ENCODE measurements at regions not wholly inside any gene's neighbourhood (a gene's known extent, or its start where the extent isn't known, plus 50 kb on each side); places are given as distances from the start of the nearest gene placed in this dataset.

- no peak overlapping the region for H2AFZ ChIP-seq (replicated peaks; ENCODE audit: low read length, poor library complexity)
- H3K27ac ChIP-seq (ENCODE audit: insufficient read depth, low read length): peak overlapping the region; percentile 95
- peak; percentile 59; the same call in 1 of the 2 replicates for TF ChIP-seq BHLHE40 (IDR thresholded peaks at IDR 0.05; ENCODE audit: low read depth, low read length)
- TF ChIP-seq SMC3 (IDR thresholded peaks at IDR 0.05; ENCODE audit: low read depth, low read length): no peak
- peaks cover 21% of the 10 kb centered on the region for H3K4me1 ChIP-seq (ENCODE audit: control insufficient read depth, insufficient read depth, low read length)
- intact Hi-C loops (cut with micrococcal nuclease): no loop called here
- no peak overlapping the region for H3K4me3 ChIP-seq (ENCODE audit: insufficient read depth, low read depth, low read length)
- no peaks in the 10 kb centered on the region for H3K27me3 ChIP-seq (ENCODE audit: control insufficient read depth, insufficient read depth, low read length)
- H3K79me1 ChIP-seq (ENCODE audit: low read depth in 1 of 2, low read length in 2 of 2): no peaks in the 10 kb centered on the region
- ATAC-seq (ENCODE audit: low read depth) (peak; percentile 73), DNase-seq (peak; percentile 83)
- peak overlapping the region; percentile 91; the same call in 1 of the 2 replicates for H2BK120ac ChIP-seq (ENCODE audit: low read depth, low read length)
- peak overlapping the region; percentile 90 for H3K18ac ChIP-seq (ENCODE audit: low read depth, low read length)
- no peaks in the 10 kb centered on the region for H3K9me3 ChIP-seq (ENCODE audit: control insufficient read depth, insufficient read depth, low read length)
- H2AK5ac ChIP-seq (ENCODE audit: low read depth, low read length): no peak overlapping the region
- H4K5ac ChIP-seq (ENCODE audit: low read depth, low read length): 0 out of 2 replicates have a peak overlapping the region, but pooled peaks have one; percentile 14
- H3K14ac ChIP-seq (replicated peaks; ENCODE audit: low read depth, low read length): no peak overlapping the region
- H3K9me1 ChIP-seq (ENCODE audit: insufficient read depth, low read length): peaks cover 15% of the 10 kb centered on the region
- no CpG with 5 or more reads among the region's 1 CpG for WGBS, 2 experiments (ENCODE audit: extremely low coverage in 2 of 2, insufficient read length in 1 of 2)
- peak overlapping the region; percentile 46; the same call in 1 of the 2 replicates for H3K56ac ChIP-seq (ENCODE audit: extremely low read depth, insufficient read depth, low read length)
- peak overlapping the region; percentile 64 to 88; a peak in 3 of 4 replicates for H4K8ac ChIP-seq (ENCODE audit: low read depth in 2 of 2, low read length in 2 of 2)
- POLR2A ChIA-PET (ENCODE audit: unreplicated experiment): no interaction called here
- dilution Hi-C loops (cut with HindIII; ENCODE audit: low sequenced_read_pairs, unreplicated experiment): no loop called here
- H4K91ac ChIP-seq (ENCODE audit: insufficient read depth, low read depth, low read length): no peak overlapping the region; the same call in 1 of the 2 replicates
- H2AK9ac ChIP-seq (replicated peaks; ENCODE audit: low read depth, low read length, poor library complexity): no peak overlapping the region
- peak overlapping the region; percentile 90 for H2BK5ac ChIP-seq (ENCODE audit: low read depth, low read length, poor library complexity, severe bottlenecking)
- peak overlapping the region; percentile 17; the same call in 1 of the 2 replicates for H3K4me2 ChIP-seq (ENCODE audit: low read depth, low read length)
- CTCF ChIA-PET: interaction anchor here (1.0 kb wide), 1 partner anchor 12 kb away, joined by 3 read pairs; no protein-coding TSS in a partner anchor
- no peak overlapping the region for H3K23ac ChIP-seq (ENCODE audit: low read depth, low read length)
- H2BK15ac ChIP-seq (ENCODE audit: low read depth, low read length): peak overlapping the region; percentile 93; the same call in 1 of the 3 replicates
- H3K36me3 ChIP-seq (ENCODE audit: control insufficient read depth, insufficient read depth, low read length): no peaks in the 10 kb centered on the region
- in situ Hi-C loops (cut with MboI; ENCODE audit: low sequenced_read_pairs): no loop called here
- BruUV-seq (replicated peaks): no TSS peak
- peak overlapping the region; percentile 86; the same call in 1 of the 2 replicates for H3K4ac ChIP-seq (ENCODE audit: low read depth, low read length)
- H2BK20ac ChIP-seq (ENCODE audit: low read depth, low read length): peak overlapping the region; percentile 92; the same call in 1 of the 2 replicates
- H4K20me1 ChIP-seq (ENCODE audit: insufficient read depth, low read length): no peaks in the 10 kb centered on the region
- no peak overlapping the region for H3K9ac ChIP-seq (ENCODE audit: low read depth, low read length)
These were observed 77.4 kb upstream of the CCL2 start for GRCh38 chr17:34177642-34178041.

Data from IMR-90 (cell line).